Transverse colon (tissue), 4 donors: ENCODE measurements at regions not wholly inside any gene's neighbourhood (a gene's known extent, or its start where the extent isn't known, plus 50 kb on each side); places are given as distances from the start of the nearest gene placed in this dataset.

Source experiments
- DNase-seq: peaks from one replicate; pipeline ENCODE4 v3.0.0-alpha.2; 2019
- H3K27ac ChIP-seq, 4 donors: fragments of 200-600 bp; sonication (generic); 2 replicates each; pipeline ENCODE4 v1.5.1; 2016 to 2018; ENCODE audit warnings: inconsistent platforms in 4 of 4
- H3K27me3 ChIP-seq: fragments of 200-600 bp; sonication (generic); 2 replicates; pipeline ENCODE4 v1.5.1; 2017; ENCODE audit warnings: inconsistent platforms
- H3K36me3 ChIP-seq, 4 donors: fragments of 200-600 bp; sonication (generic); 2 replicates each; pipeline ENCODE4 v1.5.1; 2017 to 2019; ENCODE audit warnings: inconsistent platforms in 4 of 4
- H3K4me1 ChIP-seq, 4 donors: fragments of 200-600 bp; sonication (generic); 2 replicates each; pipeline ENCODE4 v1.5.1; 2017 to 2020; ENCODE audit warnings: inconsistent platforms in 4 of 4
- H3K4me3 ChIP-seq, 4 donors: fragments of 200-600 bp; sonication (generic); 1 replicate in 1 of 4; 2 replicates in 3 of 4; pipeline versions ENCODE4 v1.5.1 to v1.6.1; 2017 to 2019; ENCODE audit warnings: inconsistent platforms in 4 of 4
- H3K9me3 ChIP-seq, 2 donors: fragments of 200-600 bp; sonication (generic); 2 replicates each; pipeline ENCODE4 v1.5.1; 2017 to 2019; ENCODE audit warnings: inconsistent platforms in 2 of 2
- CTCF ChIP-seq, 5 experiments: fragments of 200-600 bp in 3 of 5; fragments of 450-650 bp in 2 of 5; sonication (generic) in 3 of 5; IDR thresholded peaks; 1 replicate in 2 of 5; 2 replicates in 3 of 5; pipeline ENCODE4 v1.5.1; 2016 to 2017; ENCODE audit warnings: antibody characterized with exemption in 5 of 5, inconsistent platforms in 3 of 5, mild to moderate bottlenecking in 2 of 5, moderate library complexity in 1 of 5
- EP300 ChIP-seq: sonication (generic); formaldehyde crosslinking; IDR thresholded peaks from one replicate; pipeline ENCODE4 v1.6.1; 2017; ENCODE audit warnings: antibody characterized with exemption, low read depth
- POLR2A ChIP-seq: fragments of 450-650 bp; IDR thresholded peaks from one replicate; pipeline ENCODE4 v1.6.1; 2016; ENCODE audit warnings: antibody characterized with exemption, mild to moderate bottlenecking, moderate library complexity
- POLR2AphosphoS5 ChIP-seq, 3 donors: sonication (generic); formaldehyde crosslinking; IDR thresholded peaks; one replicate each; pipeline ENCODE4 v1.6.1; 2016; ENCODE audit warnings: antibody characterized with exemption in 3 of 3
- WGBS, 2 donors: methylation state at CpG; one replicate each; pipeline ENCODE4 v1.1.5; 2018; ENCODE audit warnings: low coverage in 1 of 2; 5-methylcytosine and 5-hydroxymethylcytosine counted together
- in situ Hi-C, 4 donors: fragments of 200-750 bp; cut with MboI; loops; one replicate each; pipeline versions ENCODE4 v1.15.0 to v1.15.1; 2017; ENCODE audit warnings: low sequenced_read_pairs in 3 of 4, low pct_ligation_motif_present in 1 of 4, low pct_unique_long_range_greater_than_20kb in 1 of 4
- intact Hi-C: fragments of 100-400 bp; cut with DNase I; formaldehyde crosslinking; loops from one replicate; pipeline ENCODE4 v1.15.1; 2023; ENCODE audit warnings: low total_unique reads

- TF ChIP-seq POLR2A (no peak), POLR2AphosphoS5 (IDR thresholded peaks at IDR 0.05) (no peak), EP300 (no peak), CTCF (IDR thresholded peaks at IDR 0.05) (no peak)
- 54 to 58% methylated on average over 3 of the region's 3 CpGs for WGBS, 2 donors
- in situ Hi-C loops = no loop called here
- H3K36me3 ChIP-seq = no peaks in the 10 kb centered on the region
- H3K4me3 ChIP-seq = no peak overlapping the region
- H3K27me3 ChIP-seq = no peaks in the 10 kb centered on the region
- no peak for DNase-seq
- intact Hi-C loops = no loop called here
- no peak overlapping the region for H3K27ac ChIP-seq
- H3K4me1 ChIP-seq = no peaks in the 10 kb centered on the region
- no peaks in the 10 kb centered on the region for H3K9me3 ChIP-seq
These were observed 120.2 kb upstream of the SP8 start for GRCh38 chr7:20906801-20907453.

- H3K4me3 ChIP-seq = no peak overlapping the region
- 77 to 85% methylated on average over 2 to 4 of the region's 4 CpGs for WGBS, 2 donors
- no peak overlapping the region for H3K27ac ChIP-seq
- H3K4me1 ChIP-seq = no peaks in the 10 kb centered on the region
- no peaks in the 10 kb centered on the region for H3K9me3 ChIP-seq
- intact Hi-C loops = no loop called here
- no peak for TF ChIP-seq POLR2A
- TF ChIP-seq CTCF (IDR thresholded peaks at IDR 0.05) = no peak
- no peak for TF ChIP-seq POLR2AphosphoS5 (IDR thresholded peaks at IDR 0.05)
- no peak for TF ChIP-seq EP300
- in situ Hi-C loops = no loop called here
- no peaks in the 10 kb centered on the region for H3K36me3 ChIP-seq
- H3K27me3 ChIP-seq = no peaks in the 10 kb centered on the region
- DNase-seq = no peak
These were observed 124.4 kb upstream of the SP8 start for GRCh38 chr7:20911081-20911480.

- DNase-seq = no peak
- TF ChIP-seq POLR2AphosphoS5 (IDR thresholded peaks at IDR 0.05) (no peak), EP300 (no peak), POLR2A (no peak), CTCF (IDR thresholded peaks at IDR 0.05) (no peak)
- 76 to 77% methylated on average over 9 of the region's 9 CpGs for WGBS, 2 donors
- Histone ChIP-seq H3K4me1 (no peaks in the 10 kb centered on the region), H3K4me3 (no peak overlapping the region), H3K27ac (no peak overlapping the region), H3K9me3 (no peaks in the 10 kb centered on the region), H3K36me3 (no peaks in the 10 kb centered on the region), H3K27me3 (no peaks in the 10 kb centered on the region)
- in situ Hi-C loops (no loop called here), intact Hi-C loops (no loop called here)
These were observed 127.2 kb upstream of the SP8 start for GRCh38 chr7:20913853-20914252.

- no peaks in the 10 kb centered on the region for H3K27me3 ChIP-seq
- TF ChIP-seq CTCF (IDR thresholded peaks at IDR 0.05) (no peak), POLR2AphosphoS5 (IDR thresholded peaks at IDR 0.05) (no peak), EP300 (no peak), POLR2A (no peak)
- H3K4me3 ChIP-seq = no peak overlapping the region
- H3K36me3 ChIP-seq = no peaks in the 10 kb centered on the region
- no peak overlapping the region for H3K27ac ChIP-seq
- no peak for DNase-seq
- in situ Hi-C loops = no loop called here
- intact Hi-C loops = no loop called here
- no peaks in the 10 kb centered on the region for H3K4me1 ChIP-seq
- 13 to 35% methylated on average over 1 of the region's 1 CpG for WGBS, 2 donors
- H3K9me3 ChIP-seq = no peaks in the 10 kb centered on the region
These were observed 129.6 kb upstream of the SP8 start for GRCh38 chr7:20916311-20916710.
